GM19397 (cell line): ENCODE measurements at regions not wholly inside any gene's neighbourhood (a gene's known extent, or its start where the extent isn't known, plus 50 kb on each side); places are given as distances from the start of the nearest gene placed in this dataset.

Experiments
- ATAC-seq: cut with Tn5 transposase; IDR thresholded peaks from one replicate; pipeline ENCODE4 v1.9.1; 2021; ENCODE audit warnings: mild to moderate bottlenecking, moderate library complexity; ENCODE audit not compliant: unreplicated experiment

DNA sequence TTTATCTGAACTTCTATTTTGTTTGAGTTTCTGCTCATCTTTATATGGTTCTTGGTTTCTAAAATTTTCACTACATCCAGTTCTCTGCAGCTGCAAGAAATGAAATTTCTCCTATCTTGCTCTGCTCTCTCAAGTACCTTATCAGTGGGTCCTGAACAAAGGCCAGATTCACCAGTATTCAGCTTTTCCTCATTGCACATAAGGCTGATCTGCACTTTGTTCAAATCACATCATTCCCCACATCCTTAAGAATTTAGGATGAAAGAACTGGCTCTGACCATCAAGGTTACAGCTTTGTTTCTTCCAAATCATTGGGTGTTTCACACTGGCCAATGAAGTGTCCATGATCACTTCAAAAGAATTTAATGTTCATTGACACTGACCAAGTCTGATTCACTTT lies 211.4 kb downstream of the GRIN2B start:
- ATAC-seq = no peak

DNA sequence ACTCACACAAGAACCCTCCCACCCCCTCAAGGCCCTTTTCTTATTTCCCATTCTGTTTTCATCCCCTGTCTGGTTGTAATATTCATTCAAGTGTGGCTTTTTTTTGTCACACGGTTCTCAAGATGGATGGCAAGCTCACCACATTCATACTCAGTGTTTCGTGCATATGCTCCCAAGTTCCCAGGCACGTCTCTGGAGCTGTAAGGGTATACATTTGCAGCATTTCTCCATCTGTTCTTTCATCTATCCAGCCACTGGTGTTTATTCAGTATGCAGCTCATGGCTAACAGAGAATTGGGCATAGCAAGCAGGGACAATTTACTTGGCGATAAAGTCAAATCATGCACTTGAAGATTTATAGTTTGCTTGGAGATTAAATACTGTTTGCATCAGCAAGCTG lies 212.1 kb downstream of the GRIN2B start:
- no peak for ATAC-seq

DNA sequence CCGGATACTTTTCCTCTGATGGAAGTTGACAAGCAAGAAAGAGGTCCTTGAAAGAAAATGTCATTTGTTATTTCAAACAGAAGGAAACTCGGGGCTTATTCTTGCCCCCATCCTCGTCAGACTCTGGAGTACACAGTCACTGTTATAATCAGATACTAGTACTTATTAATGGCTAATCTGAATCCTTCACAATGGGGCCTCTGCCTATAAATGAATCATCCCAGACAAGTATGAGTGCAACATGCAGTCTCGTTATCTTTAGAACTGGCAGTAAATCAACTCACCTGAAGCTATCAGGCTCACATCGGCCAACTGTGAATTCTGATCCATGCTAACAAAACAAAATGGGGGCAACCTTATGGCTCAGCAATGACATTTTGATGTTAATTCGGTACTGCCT lies 216.7 kb downstream of the GRIN2B start:
- ATAC-seq = no peak

DNA sequence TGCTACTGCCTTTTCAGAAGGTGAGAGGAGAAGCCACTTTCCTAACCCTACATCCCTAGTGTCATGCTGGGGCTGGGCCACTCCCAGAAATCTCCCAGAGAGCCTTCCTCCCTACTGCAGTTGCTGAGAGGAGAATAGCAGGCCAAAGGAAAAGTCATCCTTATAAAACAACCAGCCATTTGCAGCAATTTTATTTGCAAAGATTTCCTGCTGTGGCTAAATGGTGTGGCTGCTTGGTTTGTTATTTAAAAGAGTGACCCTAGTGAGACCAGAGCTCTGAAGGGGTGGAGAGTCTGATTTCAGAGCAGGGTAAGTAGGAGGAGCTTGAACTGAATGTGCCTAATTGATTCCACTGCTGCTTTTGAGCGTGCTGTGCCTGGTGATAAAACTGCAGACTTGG lies 232.0 kb downstream of the GRIN2B start:
- no peak for ATAC-seq

DNA sequence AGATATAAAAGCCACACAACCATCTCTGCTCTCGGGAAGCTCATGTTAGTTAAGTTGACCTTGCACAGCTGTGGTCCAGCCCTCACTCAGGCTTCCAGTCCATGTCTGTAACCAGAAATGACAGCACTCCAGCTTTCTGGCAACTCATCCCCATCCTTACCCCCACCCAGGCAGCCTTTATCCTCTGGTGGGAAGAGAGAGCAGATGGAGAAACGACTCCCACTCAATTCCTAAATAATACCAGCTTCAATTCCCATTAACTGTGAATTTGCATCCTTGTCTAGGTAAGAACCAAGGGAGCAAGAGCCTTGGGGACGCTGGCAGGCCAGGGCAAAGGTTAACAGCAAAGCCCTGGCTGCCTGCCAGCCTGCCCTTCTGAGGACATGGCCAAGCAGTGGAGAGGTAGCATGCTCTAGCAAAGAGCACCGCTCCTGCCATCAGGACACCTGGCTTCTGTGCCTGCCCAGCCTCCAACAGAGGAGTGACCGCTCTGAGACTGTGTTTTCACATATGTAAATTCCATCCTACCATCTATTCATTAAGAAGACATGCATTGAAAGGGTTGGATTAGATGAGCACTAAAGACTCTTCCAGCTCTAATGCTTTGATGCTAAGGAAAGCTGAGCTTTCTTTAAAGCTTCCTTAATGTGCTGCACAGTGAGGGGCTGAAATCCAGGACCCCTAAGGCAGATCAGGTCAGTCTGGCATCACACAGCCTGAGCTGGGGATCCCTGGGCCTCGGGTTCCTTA lies 236.1 kb downstream of the GRIN2B start:
- no peak for ATAC-seq

DNA sequence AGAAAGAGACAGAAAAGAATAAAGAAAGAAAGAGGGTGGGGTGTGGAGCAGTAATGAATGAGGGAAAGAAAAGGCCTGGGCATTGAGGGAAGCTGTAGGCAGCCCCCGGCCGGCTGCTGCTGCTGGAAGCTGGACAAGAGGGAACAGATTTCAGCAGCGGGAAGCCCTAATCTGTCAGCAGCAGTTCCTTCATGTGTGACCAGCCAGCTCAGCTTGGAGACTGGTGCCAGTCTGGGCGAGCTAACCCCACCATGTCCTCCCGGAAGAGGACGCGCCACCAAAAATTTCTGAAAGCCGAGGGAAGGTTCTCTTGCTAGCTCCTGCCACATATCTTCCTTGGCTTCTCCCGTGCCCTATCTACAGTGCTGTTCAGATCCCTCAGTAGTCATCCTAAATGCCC lies 236.8 kb downstream of the GRIN2B start:
- no peak for ATAC-seq

DNA sequence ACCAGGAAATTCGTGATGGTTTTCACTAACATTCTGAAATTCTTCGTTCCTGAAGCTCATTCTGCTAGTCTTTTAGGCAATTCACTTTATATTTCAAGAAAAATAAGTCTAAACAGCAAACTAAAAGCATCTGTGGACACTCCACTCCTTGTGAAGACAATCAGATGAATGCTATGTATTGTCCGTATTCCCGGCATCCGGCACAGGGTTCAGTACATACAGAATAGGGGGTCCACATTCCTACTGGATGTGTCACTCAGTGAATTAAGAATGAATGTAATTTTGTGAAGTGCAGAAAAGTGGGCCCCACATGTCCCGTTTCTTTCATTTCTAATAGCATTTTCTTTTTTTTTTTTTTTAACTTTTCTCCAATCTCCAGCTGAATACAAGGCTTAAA lies 241.3 kb downstream of the GRIN2B start:
- ATAC-seq = no peak

DNA sequence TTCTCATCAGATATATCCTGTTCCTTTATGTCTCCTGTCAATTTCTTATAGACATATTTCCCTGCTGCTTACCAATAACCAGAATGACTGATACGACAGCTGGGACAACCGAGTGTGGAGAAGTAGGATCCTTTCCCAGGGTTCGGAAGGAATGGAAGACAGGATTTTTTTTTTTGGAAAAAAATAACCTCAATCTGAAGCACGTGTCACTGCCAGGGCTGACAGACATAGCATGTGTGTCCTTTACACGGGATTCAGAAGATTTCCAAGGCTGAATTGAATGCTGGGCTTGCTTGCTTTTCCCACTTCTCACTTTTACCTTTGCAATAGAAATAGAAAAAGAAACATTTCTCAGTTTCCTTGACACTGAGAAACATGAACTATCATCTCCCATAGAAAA lies 245.7 kb downstream of the GRIN2B start:
- no peak for ATAC-seq

DNA sequence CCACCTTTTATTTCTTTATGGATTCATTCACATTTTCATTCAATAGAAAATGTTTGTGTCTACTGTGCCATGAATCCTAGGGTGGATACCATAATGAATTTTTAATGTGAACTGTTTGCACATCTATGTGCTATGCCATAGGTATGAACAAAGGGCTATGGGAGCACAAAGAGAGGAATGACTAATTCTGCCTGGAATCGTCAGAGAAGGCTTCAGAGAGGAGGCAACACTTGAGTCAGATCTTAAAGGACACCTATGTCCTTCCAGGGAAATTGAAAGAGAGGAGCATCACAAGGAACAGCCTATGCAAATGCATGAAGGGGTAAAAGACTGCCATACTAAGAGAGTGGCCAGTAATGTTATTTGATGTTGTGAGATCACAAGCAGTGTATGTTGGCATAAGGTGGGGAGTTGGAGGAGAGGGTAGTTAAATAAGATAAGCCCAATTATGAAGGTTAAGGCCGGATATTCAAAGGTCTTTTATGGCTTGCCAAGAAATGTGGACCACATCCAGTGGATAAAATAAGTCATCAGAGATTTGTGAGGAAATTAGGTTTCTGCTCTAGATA lies 246.7 kb downstream of the GRIN2B start:
- ATAC-seq = no peak

DNA sequence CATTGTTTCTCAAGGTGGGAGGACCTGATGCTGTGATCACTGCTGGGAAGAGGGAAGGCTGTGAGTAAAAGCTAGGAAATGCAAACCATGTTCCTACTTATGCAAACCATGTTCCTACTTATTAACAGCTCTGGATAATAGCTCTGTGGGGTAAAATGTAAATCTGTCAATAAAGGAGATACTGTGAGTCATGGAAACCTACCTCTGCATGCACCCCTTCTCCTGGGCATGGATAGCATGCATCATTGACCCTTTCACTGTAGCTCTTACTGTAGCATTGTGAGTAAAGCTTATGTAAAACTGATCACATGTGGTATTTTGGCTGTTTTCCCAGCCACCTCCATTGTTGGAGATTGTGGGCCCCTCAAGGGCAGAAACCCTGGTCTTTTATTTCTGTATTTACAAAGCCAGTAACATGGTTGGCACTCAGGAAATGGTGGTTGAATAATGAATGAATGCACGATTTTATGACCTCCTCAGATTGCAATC lies 253.7 kb downstream of the GRIN2B start:
- no peak for ATAC-seq

DNA sequence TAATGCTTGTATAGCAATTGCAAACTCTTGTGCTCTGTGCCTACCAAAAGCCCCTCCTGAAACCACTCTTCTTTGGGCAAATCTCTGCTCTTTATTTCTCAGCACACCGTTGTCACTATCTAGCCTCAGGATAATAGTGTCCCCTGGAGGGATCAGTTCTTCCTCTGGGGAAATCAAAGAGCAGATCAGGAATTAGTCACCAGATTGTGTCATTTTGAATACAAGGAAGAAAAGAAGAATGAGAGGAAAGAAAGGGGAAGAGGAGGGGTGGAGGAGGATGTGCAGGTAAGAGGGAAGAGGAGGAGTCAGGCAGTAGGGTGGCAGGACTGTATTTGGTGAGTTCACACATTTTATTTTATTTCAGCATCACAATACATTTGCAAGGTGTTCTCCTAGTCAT lies 256.4 kb downstream of the GRIN2B start:
- no peak for ATAC-seq

DNA sequence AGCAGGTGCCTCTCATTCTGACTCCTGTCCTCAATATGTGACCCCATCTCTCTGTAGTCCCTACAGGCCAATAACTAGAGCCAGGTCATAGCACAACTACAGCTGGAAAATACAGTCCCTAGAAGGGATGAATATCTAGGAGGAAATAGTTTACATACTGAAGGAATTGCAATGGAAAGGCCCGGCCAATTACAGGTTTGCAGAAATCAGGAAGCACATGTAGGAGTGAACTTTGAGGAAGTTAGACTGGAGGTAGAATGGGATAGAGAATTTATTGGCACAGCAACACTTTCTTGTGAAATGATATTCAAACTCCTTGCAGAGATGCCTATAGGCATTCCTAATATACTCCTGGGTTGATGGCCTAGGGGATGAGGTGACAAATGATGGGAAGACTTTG lies 257.3 kb downstream of the GRIN2B start:
- no peak for ATAC-seq

DNA sequence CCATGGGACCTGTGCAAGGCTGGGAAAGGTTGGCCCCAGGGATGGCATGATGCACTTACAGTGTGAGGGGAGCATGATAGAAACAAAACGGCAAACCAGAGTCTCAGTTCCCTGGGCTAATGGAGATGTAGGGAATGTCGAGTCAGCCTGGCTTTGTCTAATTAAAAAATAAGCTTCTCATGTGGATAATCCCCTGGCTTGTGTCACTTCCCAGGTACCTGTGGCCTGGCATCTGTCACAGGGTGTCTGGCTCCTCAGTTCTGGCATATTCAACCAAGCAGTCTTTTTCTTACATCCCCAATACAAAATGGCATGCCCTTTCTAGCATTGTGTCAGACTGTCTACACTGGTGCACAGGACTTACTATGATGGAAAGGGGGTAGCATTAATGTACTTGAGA lies 261.4 kb downstream of the GRIN2B start:
- no peak for ATAC-seq

DNA sequence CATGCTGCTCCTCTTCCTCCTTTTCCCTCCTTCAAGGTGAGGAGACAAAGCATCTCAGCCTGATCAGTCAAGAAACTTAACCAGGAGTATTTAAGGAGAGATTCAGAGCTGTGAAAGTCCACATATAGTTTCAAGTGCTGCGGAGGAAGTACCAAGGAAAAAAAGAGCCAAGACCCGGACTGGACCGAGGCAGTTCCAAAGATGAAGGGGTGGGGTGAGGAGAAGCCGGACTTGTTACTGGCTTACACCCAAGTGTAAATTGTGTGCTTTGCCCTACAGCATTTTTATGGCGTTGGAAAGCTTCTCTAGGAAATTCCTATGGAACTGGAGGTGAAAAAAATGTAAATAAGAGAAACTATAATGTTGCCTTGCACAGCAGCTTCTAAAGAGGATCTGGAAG lies 263.1 kb downstream of the GRIN2B start:
- no peak for ATAC-seq

DNA sequence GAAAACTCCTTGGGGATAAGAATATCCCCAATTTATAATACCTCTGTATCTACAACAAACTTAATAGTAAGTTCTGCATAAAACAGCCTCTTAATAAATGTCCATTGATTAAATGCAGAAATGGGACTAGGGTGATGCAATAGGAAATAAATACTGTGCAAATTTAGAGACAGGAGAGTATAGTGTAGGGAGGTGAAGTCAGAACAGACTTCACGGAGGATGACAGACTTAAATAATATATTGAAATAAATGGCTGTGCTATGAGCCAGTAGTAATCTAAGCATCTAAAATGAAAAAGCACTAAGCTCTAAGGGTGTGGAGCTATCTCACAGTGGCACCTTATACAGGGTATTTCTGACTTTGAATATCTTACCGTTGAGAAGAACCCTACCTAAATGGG lies 265.3 kb downstream of the GRIN2B start:
- no peak for ATAC-seq

DNA sequence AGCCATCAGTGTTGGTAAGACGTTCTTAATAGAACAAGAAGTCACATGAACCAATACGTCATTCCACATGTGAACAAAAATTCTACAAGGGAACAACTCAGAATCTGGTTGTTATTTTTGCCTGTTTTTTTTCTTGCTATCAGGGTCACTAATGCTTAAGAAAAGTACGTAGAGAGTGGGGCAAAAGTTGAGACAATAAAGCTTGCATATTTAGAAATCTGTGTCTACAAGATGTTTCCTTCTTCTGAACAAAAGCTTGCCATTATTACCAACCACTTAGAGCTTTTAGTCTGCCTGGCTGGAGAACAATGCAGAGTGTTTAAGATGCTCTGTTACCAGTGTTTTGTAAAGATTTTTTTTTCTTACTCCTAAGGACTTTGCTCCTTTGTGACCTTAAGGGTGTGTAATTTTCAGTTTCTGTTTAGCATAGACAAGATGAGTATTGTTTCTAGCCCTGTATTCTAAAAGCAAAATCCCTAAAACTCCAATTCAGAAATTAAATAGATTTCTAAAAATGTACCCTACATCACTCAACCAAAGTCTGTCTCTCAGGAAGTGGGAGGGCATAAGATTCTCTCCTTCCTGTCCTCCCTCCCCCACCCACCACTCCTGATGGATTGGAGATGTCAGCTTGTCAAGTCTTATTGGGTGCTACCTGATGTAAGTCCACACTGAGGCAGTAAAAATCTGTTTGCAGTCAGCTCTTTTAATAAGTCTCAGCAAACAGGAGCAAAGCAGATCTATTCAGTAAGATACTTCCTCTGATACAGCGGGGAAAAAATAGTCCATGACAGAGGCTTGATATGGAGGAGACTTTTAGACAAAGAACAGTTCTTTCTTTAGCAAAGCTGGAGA lies 267.6 kb downstream of the GRIN2B start:
- no peak for ATAC-seq

DNA sequence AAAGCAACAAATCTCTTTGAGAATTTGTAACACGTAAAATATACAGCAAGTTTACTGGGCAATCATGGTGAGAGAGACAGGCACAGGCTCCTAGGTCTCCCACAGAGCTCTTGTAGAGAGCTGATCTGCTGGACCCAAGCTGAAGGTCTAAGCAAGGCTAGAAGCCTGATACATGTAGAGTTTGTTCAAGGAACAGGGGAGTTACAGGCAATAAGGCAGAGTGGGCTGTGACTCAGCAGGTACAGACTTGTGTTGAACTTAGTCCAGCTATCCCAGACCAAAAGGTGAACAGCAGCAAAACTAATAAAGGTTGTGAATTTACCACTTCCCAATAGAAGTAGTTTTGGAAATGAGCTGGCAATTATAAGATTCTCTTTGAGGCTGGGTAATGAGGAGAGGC lies 273.6 kb downstream of the GRIN2B start:
- no peak for ATAC-seq

DNA sequence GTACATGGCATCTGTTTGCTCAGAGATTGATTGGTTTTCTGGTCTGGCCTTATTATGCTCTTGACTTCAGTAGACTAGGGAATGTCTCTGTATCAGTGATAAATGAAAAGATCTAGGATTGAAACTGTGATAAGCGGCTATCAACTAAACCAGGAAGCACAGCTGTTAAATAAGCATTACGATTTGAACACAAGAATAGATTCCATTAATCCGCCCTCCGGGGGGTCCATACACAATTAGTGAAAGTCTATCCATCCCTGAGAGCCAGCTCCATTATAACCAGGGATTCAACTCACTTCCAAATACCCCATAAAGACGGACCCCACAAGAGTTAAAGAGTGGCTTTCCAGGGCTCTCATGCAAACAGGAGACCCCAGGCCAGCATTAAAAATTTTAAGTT lies 279.0 kb downstream of the GRIN2B start:
- ATAC-seq = no peak

DNA sequence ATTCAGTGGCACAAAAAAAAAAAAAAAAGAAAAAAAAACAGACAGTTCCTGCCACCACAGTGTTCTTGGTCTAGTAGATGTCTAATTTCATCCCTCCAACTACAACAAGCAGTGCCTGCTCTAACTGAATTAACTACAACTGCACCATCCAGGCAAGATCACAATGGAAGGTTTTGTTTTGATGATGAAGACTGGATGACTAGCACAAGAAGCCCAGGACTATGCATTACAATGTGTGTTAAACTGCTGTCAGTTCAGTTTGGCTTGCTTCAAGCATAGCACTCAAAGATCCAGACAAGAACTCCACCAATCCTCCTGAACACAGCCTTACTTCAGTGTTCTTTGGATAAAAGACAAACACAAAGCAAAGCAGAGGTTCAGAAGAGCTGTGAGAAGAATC lies 279.9 kb downstream of the GRIN2B start:
- ATAC-seq = no peak

DNA sequence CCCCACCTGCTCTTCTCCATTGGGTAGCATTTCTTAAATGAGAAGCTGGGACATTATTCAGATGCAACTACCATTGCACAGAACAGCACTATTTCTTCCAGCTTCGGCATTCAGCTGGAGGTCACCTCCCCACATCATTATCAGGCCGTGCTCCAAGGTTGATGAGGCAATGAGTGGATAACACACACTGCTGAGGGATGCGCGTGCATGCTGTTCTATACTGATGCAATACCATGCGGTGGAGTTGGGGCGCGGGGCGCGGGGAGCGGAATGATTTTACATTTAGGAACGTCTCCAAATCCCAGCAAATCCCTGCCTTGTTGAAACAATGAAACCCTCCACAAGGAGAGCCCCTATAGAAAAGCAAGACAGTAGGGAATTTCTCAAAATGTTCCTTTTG lies 283.4 kb downstream of the GRIN2B start:
- ATAC-seq = no peak

DNA sequence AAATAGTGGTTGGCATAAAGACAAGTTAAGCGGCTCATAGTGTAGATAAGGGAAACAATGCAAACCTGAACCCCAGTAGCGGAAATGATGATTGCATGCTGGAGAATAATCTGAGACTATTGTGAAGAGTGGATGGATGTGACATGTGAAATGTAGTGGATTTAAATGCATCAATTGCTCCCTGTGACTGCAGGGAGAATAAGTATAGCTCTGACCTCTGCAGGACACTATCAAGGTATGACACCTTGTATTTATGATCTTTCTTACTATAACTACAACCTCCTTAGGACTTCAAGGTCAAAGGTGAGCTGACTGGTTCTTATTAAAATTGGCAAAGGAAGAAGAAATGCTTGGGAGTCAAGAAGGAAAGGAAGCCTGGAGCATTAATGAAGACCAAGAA lies 285.6 kb downstream of the GRIN2B start:
- ATAC-seq = no peak

DNA sequence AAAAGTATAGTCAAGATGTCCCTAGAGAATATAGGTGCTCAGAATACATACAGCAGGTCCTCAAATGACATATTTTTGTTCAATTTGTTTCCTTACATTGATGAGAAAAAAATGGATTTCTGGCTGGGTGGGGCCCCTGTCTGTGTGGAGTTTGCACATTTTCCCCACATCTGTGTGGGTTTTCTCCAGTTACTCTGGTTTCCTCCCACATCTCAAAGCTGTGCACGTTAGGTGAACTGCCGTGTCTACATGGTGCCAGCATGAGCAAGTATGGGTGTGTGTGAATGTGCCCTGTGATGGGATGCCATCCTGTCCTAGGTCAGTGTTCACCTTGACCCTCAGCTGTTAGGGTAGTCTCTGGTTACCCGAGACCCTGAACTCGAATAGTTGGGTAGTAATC lies 289.1 kb downstream of the GRIN2B start:
- ATAC-seq = no peak
